Activated T-cell treated with anti-CD3 and anti-CD28 coated beads, Interleukin-2, amount 50 U/mL, for 4 hours (primary cell): ENCODE measurements at regions not wholly inside any gene's neighbourhood (a gene's known extent, or its start where the extent isn't known, plus 50 kb on each side); places are given as distances from the start of the nearest gene placed in this dataset.

ENCODE experiments used
- ATAC-seq, 2 donors: fragments of 200-7000 bp; cut with Tn5 transposase; one replicate each; pipeline ENCODE4 v1.10.0; 2021
- DNase-seq: peaks from one replicate; pipeline ENCODE4 v3.0.0-alpha.2; 2020
- H3K27me3 Mint-ChIP-seq: one replicate; pipeline ENCODE4 v1.8.0; 2021; ENCODE audit warnings: low read depth, mixed read lengths
- H3K36me3 Mint-ChIP-seq: one replicate; pipeline ENCODE4 v1.8.0; 2022; ENCODE audit warnings: mixed read lengths; ENCODE audit not compliant: insufficient read depth
- H3K4me1 Mint-ChIP-seq: one replicate; pipeline ENCODE4 v1.8.0; 2021; ENCODE audit warnings: low read depth, mixed read lengths
- H3K4me3 Mint-ChIP-seq: one replicate; pipeline ENCODE4 v1.8.0; 2021; ENCODE audit warnings: mild to moderate bottlenecking, moderate library complexity, mixed read lengths
- H3K9me3 Mint-ChIP-seq: one replicate; pipeline ENCODE4 v1.8.0; 2021; ENCODE audit warnings: mixed read lengths

DNA sequence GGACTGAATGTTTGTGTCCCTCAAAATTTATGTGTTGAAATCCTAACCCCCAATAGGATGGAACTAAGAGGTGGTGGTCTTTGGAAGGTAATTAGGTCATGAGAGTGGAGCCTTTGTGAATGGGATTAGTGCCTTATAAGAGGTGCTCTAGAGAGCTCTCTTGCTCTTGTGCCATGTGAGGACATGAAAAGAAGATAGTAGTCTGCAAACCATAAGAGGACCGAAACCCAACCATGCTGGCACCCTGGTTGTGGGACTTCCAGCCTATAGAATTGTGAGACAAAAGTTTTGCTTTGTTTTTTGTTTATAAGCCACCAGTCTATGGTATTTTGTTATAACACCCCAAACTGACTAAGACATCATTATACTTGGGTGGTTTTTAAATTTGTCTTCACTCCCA lies 417.1 kb downstream of the ANKRD50 start:
- H3K4me3 Mint-ChIP-seq = no peak overlapping the region
- no peak for DNase-seq
- H3K4me1 Mint-ChIP-seq = no peaks in the 10 kb centered on the region
- H3K27me3 Mint-ChIP-seq = no peaks in the 10 kb centered on the region
- ATAC-seq = no peak
- H3K9me3 Mint-ChIP-seq = no peaks in the 10 kb centered on the region
- H3K36me3 Mint-ChIP-seq = no peaks in the 10 kb centered on the region

DNA sequence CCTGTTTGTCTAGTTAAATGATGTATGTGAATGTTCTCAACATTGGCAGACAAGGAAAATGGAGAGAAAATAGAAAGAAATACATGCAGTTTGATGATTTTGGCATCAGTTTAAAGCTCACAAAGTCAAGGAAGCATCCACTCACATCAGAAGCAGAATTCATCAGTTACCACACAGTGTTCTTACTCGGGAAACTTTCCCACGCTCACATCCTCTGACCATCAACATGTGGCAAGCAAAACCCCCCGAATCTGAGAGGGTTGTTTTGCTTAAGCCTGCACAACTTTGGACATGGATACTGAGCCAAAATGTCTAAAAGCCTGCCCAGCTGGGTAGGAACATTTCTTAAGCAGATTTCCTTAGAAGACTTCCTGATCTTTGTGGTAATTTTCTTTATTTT lies 407.6 kb downstream of the ANKRD50 start:
- H3K27me3 Mint-ChIP-seq = no peaks in the 10 kb centered on the region
- no peak for DNase-seq
- no peak overlapping the region for H3K4me3 Mint-ChIP-seq
- no peaks in the 10 kb centered on the region for H3K4me1 Mint-ChIP-seq
- H3K9me3 Mint-ChIP-seq = no peaks in the 10 kb centered on the region
- ATAC-seq = no peak
- H3K36me3 Mint-ChIP-seq = no peaks in the 10 kb centered on the region

DNA sequence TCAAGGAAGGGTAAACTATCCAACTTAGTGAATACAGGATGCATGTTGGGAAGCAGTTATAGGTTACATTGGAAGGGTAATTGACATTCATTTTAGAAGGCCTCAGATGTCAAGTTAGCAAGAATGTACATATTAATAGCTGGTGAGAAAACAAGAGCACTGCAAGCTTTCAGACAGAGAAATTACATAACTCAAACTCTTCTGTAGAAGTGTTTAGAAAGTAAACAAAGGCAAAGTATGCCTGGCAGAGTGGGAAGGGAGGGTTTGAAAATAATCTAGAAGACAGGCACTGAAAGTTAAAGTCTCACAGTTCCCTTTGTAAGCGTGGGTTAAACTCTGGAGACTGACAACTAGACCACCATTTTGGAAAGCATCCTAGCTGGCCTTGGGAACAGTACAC lies 406.2 kb downstream of the ANKRD50 start:
- no peaks in the 10 kb centered on the region for H3K27me3 Mint-ChIP-seq
- no peaks in the 10 kb centered on the region for H3K9me3 Mint-ChIP-seq
- ATAC-seq = no peak
- DNase-seq = no peak
- no peaks in the 10 kb centered on the region for H3K36me3 Mint-ChIP-seq
- H3K4me1 Mint-ChIP-seq = no peaks in the 10 kb centered on the region
- no peak overlapping the region for H3K4me3 Mint-ChIP-seq

DNA sequence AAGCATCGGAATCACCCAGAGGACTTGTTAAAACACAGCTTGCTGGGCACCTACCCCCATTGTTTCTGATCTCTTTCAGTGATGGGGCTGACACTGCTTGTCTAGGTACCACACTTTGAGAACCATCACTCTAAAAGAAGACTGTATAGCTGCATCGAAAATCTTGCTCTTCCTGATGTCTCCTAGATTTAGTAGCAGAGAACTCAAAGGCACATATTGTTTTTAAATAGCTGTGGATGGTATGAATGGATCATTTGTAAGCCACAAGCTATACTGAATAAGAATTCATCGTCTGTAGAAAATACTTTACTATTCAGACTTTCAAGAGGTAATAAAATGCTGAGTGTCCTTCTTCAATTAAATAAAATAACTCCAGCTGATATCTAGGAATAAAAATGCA lies 405.4 kb downstream of the ANKRD50 start:
- ATAC-seq (no peak), DNase-seq (no peak)
- no peaks in the 10 kb centered on the region for H3K27me3 Mint-ChIP-seq
- H3K36me3 Mint-ChIP-seq = no peaks in the 10 kb centered on the region
- H3K4me3 Mint-ChIP-seq = no peak overlapping the region
- H3K4me1 Mint-ChIP-seq = no peaks in the 10 kb centered on the region
- no peaks in the 10 kb centered on the region for H3K9me3 Mint-ChIP-seq

DNA sequence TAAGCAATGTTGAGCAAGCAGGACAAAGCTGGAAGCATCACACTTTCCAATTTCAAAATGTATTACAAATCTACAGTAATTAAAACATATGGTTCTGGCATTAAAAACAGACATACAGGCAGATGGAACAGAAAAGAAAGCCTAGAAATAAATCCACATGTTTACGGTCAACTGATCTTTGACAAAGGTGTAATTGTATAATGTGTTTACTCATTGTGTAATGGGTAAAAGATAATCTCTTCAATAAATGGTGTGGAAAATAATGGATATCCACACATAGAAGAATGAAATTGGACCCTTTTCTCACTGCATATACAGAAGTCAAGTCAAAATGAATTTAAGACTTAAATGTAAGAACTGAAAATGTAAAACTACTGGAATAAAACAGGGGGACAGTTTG lies 394.2 kb downstream of the ANKRD50 start:
- no peaks in the 10 kb centered on the region for H3K36me3 Mint-ChIP-seq

DNA sequence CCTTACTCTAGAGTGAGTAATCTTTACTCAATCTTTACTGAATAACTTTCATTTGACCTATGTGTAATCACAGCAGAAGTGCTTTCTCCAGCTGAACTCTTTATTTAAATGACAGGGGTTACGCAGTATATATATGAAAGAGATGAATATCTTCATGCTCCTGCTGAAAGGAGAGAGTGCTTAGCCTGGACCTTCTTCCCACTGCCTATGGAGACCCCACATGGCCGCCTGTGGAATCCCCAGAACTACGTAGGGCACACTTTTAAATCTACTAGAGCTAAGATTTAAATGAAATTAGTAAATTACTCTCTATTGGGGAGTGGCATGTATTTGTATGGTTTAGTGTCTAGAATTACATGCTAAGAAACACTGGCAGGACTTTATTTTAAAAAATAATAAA lies 391.2 kb downstream of the ANKRD50 start:
- no peaks in the 10 kb centered on the region for H3K36me3 Mint-ChIP-seq
- no peaks in the 10 kb centered on the region for H3K9me3 Mint-ChIP-seq
- no peaks in the 10 kb centered on the region for H3K27me3 Mint-ChIP-seq
- H3K4me3 Mint-ChIP-seq = no peak overlapping the region
- ATAC-seq (no peak), DNase-seq (no peak)
- no peaks in the 10 kb centered on the region for H3K4me1 Mint-ChIP-seq

More for the DNA sequence above, 394.2 kb downstream of the ANKRD50 start:
- Mint-ChIP-seq H3K4me3 (no peak overlapping the region), H3K4me1 (no peaks in the 10 kb centered on the region), H3K9me3 (no peaks in the 10 kb centered on the region), H3K27me3 (peaks cover 2% of the 10 kb centered on the region)
- DNase-seq = no peak
- ATAC-seq = no peak

DNA sequence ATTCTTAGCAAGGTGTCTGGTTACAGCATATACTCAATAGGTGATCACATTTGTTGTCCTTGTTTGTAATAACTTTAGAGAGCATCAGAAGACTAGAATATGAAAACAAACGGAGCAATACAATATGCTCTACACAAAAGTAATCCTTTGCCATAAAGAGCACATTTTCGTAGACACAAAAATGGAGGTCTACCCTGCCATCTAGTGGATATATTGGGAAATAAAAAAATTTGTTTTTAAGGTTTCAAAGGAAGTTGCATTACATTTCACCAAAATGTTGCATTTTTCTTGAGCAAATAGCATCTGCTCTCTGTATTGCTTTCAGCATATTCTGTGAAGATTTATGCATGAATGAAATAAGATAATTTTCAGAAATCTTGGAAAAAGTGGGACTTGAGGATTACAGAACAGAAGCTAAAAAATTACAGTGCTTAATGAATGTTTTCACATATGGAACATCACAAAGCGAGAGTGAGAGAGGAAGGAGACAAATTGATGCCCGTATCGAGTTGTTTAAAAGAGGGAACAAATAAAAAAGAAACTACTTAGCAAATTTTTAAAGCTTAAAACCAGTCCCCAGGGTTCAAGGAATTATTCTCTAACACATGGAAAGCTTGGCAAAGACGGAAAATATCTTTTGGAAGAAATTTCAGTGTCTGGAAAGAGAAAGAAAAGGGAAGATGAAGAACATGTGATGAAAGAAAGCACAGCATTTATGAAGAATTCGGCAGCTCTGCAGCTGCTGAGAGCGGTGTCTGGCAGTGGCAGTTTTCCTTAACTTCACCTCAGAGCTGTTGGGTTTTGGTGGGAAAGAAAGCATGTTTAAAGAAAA lies 390.1 kb downstream of the ANKRD50 start:
- DNase-seq (no peak), ATAC-seq (no peak)
- H3K4me3 Mint-ChIP-seq = no peak overlapping the region
- no peaks in the 10 kb centered on the region for H3K9me3 Mint-ChIP-seq
- no peaks in the 10 kb centered on the region for H3K27me3 Mint-ChIP-seq
- H3K36me3 Mint-ChIP-seq = no peaks in the 10 kb centered on the region
- H3K4me1 Mint-ChIP-seq = no peaks in the 10 kb centered on the region

DNA sequence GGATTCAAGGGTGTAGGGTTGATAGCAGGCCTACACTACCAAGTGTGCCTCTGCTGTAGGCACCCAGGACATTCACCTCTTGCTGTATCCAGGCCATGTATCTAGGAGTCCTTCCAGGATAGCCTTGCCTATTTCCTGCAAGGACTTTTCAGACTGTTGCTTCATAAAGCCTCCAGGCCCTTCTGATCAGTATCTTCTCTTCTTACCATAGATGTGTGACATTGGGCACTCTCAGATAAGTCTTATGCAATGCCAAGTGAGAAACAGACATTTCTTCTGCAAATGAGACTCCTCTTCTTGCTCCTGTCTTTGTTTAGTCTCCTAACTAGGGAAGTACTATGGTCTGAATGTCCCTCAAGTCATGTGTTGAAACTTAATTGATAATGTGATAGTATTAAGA lies 386.8 kb downstream of the ANKRD50 start:
- no peaks in the 10 kb centered on the region for H3K27me3 Mint-ChIP-seq
- no peaks in the 10 kb centered on the region for H3K9me3 Mint-ChIP-seq
- H3K4me1 Mint-ChIP-seq = no peaks in the 10 kb centered on the region
- DNase-seq (no peak), ATAC-seq (no peak)
- no peak overlapping the region for H3K4me3 Mint-ChIP-seq
- no peaks in the 10 kb centered on the region for H3K36me3 Mint-ChIP-seq

DNA sequence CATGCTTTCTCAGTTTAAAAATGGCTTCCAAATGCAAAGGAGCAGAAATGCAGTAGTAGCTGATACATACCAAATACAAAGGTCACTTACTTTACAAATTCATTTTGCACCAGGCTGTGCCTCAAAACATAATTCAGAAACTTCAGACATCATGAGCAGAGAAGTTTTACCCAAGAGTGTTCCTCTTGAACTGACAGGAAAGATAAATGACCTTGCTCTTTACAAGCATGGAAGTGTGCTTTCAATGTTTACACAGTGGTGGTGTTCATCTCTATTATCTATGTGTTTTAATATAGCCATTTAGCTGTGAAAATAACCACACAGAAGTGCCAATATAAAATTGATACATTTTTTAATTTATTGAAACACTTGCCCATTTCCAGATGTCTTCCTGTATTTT lies 383.4 kb downstream of the ANKRD50 start:
- no peaks in the 10 kb centered on the region for H3K27me3 Mint-ChIP-seq
- DNase-seq = no peak
- H3K4me1 Mint-ChIP-seq = no peaks in the 10 kb centered on the region
- H3K36me3 Mint-ChIP-seq = no peaks in the 10 kb centered on the region
- no peak for ATAC-seq
- no peaks in the 10 kb centered on the region for H3K9me3 Mint-ChIP-seq
- H3K4me3 Mint-ChIP-seq = no peak overlapping the region

DNA sequence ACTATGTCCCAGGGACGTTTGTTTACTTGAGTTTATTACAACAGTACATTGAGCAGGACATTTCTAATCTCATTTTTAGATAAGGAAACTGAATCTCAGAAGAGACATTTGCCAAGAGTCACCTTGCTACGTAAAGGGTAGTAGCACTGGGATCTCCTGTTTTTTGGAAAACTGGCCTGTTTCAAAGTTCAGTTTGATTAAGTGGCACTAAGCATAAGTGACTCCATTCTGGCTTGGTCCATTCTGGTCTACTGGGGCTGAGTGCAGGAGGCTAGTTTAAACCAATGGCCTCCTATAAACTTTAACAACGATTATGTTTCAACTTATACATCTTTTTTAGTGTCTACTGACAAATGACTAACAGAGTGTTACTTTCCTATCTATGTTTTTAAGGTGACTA lies 382.5 kb downstream of the ANKRD50 start:
- no peaks in the 10 kb centered on the region for H3K9me3 Mint-ChIP-seq
- no peaks in the 10 kb centered on the region for H3K27me3 Mint-ChIP-seq
- H3K4me3 Mint-ChIP-seq = no peak overlapping the region
- DNase-seq (no peak), ATAC-seq (no peak)
- H3K36me3 Mint-ChIP-seq = no peaks in the 10 kb centered on the region
- H3K4me1 Mint-ChIP-seq = no peaks in the 10 kb centered on the region

DNA sequence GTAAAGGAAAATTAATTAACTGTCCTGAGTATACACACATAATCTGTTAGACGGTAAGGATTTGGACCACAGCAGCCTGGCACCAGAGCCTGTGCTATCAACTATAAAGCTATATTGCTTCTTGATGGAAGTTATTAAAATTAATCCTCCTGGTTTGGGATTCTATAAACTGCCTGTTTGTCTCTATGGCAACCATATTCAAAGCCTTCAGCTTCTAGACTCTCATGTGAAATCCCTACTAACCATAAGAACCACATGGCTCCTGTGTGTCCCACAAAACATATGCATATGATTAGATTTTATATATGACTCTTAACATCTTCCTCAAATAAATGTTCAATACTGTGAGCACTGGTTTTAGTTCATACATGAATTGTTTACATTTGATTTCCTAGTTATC lies 380.8 kb downstream of the ANKRD50 start:
- Mint-ChIP-seq H3K27me3 (no peaks in the 10 kb centered on the region), H3K9me3 (no peaks in the 10 kb centered on the region), H3K4me3 (no peak overlapping the region), H3K4me1 (no peaks in the 10 kb centered on the region), H3K36me3 (no peaks in the 10 kb centered on the region)
- no peak for DNase-seq
- no peak for ATAC-seq

DNA sequence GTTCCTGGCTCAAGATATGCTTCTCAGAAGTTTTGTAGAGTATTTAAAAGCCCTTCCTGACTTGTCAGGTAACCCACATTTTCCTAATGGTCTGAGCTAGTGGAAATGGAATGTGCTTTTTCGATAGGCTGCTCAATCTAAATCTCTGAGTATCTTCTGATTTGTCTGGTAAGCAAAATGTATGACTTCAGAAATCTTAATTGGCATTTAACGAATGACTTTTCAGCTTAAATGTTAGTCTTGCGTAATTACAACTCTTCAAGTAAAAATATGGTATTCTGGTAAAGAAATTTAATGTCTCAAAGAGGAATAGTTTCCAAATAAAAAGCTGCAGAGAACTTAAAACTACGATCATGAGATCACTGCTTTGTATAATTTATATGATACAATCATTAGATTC lies 379.1 kb downstream of the ANKRD50 start:
- ATAC-seq (no peak), DNase-seq (no peak)
- H3K4me1 Mint-ChIP-seq = no peaks in the 10 kb centered on the region
- H3K27me3 Mint-ChIP-seq = no peaks in the 10 kb centered on the region
- no peaks in the 10 kb centered on the region for H3K36me3 Mint-ChIP-seq
- no peak overlapping the region for H3K4me3 Mint-ChIP-seq
- H3K9me3 Mint-ChIP-seq = no peaks in the 10 kb centered on the region

DNA sequence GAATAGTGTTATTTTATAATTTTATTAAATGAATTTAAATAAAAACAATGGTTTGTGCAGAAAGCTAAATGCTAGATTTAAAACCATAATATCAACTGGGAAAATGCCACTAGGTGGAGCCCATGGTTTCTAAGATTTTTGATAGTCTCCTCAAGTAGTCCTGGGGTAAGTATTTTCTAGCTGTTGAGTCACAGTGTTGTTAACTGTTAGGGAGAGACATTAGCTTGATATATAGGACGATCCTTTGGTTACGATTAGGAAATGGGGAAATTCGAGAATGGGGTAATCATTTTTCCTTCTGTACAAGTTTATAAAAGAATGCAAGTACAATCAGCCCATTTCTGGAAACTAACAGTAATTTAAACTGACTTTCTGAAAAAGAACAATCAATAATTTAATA lies 378.4 kb downstream of the ANKRD50 start:
- no peaks in the 10 kb centered on the region for H3K36me3 Mint-ChIP-seq
- DNase-seq (no peak), ATAC-seq (no peak)
- H3K4me3 Mint-ChIP-seq = no peak overlapping the region
- H3K4me1 Mint-ChIP-seq = no peaks in the 10 kb centered on the region
- no peaks in the 10 kb centered on the region for H3K9me3 Mint-ChIP-seq
- no peaks in the 10 kb centered on the region for H3K27me3 Mint-ChIP-seq

DNA sequence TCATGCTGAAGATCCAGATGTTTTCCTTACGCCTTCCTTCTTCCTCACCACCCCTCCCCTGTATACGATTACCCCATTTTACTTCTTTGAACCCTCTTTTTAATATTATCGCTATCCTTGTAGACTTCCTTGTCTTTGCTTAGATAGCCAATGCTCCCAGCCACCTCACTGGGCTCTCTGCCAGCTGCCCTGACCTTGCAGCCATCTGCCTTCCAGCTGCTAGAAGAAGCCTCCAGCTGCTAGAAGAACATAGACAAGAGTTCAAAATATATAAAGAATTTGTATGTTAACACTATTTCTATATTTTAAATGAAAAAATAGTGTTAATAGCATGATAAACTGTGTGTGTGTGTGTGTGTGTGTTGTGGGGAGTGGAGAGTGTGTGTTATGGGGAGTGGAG lies 374.7 kb downstream of the ANKRD50 start:
- no peak for ATAC-seq
- Mint-ChIP-seq H3K36me3 (no peaks in the 10 kb centered on the region), H3K4me3 (no peak overlapping the region), H3K9me3 (no peaks in the 10 kb centered on the region), H3K27me3 (no peaks in the 10 kb centered on the region), H3K4me1 (no peaks in the 10 kb centered on the region)
- DNase-seq = no peak

DNA sequence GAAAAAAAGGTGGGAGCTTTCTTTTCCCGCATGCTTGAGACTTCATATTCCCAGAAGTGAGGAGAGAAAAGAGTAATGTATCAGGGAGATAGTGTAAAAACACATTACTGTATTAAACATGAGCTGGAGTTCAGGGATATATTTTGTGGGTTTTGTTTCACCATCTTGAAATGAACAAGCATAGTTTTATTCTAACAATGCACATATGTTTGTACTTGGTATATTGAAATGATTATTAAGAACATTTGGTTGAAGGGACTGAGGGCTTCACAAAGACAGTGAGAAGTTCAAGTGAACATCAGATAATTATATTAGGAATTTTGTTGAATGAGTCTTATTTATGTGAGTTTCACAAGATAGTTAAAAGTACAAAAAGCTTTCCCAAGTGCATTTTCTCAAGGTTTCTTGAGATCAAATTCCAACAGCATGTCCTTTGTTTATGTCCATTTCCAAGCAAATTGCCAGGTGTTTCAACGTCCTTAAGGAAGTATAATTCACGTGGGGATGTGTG lies 368.8 kb downstream of the ANKRD50 start:
- DNase-seq = no peak
- H3K4me3 Mint-ChIP-seq = no peak overlapping the region
- no peaks in the 10 kb centered on the region for H3K36me3 Mint-ChIP-seq
- H3K4me1 Mint-ChIP-seq = no peaks in the 10 kb centered on the region
- no peaks in the 10 kb centered on the region for H3K9me3 Mint-ChIP-seq
- ATAC-seq = no peak
- no peaks in the 10 kb centered on the region for H3K27me3 Mint-ChIP-seq
